ENCODE measurements at regions not wholly inside any gene's neighbourhood (a gene's known extent, or its start where the extent isn't known, plus 50 kb on each side); places are given as distances from the start of the nearest gene placed in this dataset.

- TF ChIP-seq ARNTL (CRISPR knock-in tag; IDR thresholded peaks at IDR 0.05; ENCODE audit: borderline replicate concordance, low read depth) (no peak), ISL1 (CRISPR knock-in tag; IDR thresholded peaks at IDR 0.05) (no peak), SNAI2 (CRISPR knock-in tag; IDR thresholded peaks at IDR 0.05) (no peak), TSHZ2 (CRISPR knock-in tag; IDR thresholded peaks at IDR 0.05) (no peak), ZNF8 (CRISPR knock-in tag; IDR thresholded peaks at IDR 0.05) (no peak), TCF4 (CRISPR knock-in tag; IDR thresholded peaks at IDR 0.05; ENCODE audit: borderline replicate concordance) (no peak)
- ATAC-seq: no peak
Measured at GRCh38 chr14:26121181-26121580, 476.7 kb downstream of the NOVA1 start.

- TF ChIP-seq GLIS3 (CRISPR knock-in tag; IDR thresholded peaks at IDR 0.05) (no peak), RARB (CRISPR knock-in tag; IDR thresholded peaks at IDR 0.05) (no peak), ISL1 (CRISPR knock-in tag; IDR thresholded peaks at IDR 0.05) (no peak), TSHZ2 (CRISPR knock-in tag; IDR thresholded peaks at IDR 0.05) (no peak), CSDC2 (CRISPR knock-in tag; IDR thresholded peaks at IDR 0.05) (no peak), ARNTL (CRISPR knock-in tag; IDR thresholded peaks at IDR 0.05; ENCODE audit: borderline replicate concordance, low read depth) (no peak), POU6F1 (CRISPR knock-in tag; IDR thresholded peaks at IDR 0.05; ENCODE audit: borderline replicate concordance, low read depth) (no peak), ZNF70 (CRISPR knock-in tag; IDR thresholded peaks at IDR 0.05) (no peak), PATZ1 (CRISPR knock-in tag; IDR thresholded peaks at IDR 0.05; ENCODE audit: borderline replicate concordance) (no peak), ZNF565 (CRISPR knock-in tag; conservative IDR thresholded peaks at IDR 0.05; ENCODE audit: low read depth) (no peak), TOX (CRISPR knock-in tag; IDR thresholded peaks at IDR 0.05; ENCODE audit: borderline replicate concordance) (no peak), ZFP30 (CRISPR knock-in tag; IDR thresholded peaks at IDR 0.05) (no peak), OSR1 (CRISPR knock-in tag; IDR thresholded peaks at IDR 0.05) (no peak), ZFP3 (CRISPR knock-in tag; IDR thresholded peaks at IDR 0.05) (no peak), SNAI2 (CRISPR knock-in tag; IDR thresholded peaks at IDR 0.05) (no peak), BACH2 (CRISPR knock-in tag; IDR thresholded peaks at IDR 0.05; ENCODE audit: borderline replicate concordance) (no peak), PPARA (CRISPR knock-in tag; IDR thresholded peaks at IDR 0.05; ENCODE audit: borderline replicate concordance) (no peak), CREB5 (CRISPR knock-in tag; IDR thresholded peaks at IDR 0.05; ENCODE audit: low read depth) (no peak)
- ATAC-seq: no peak
Measured at GRCh38 chr14:26113911-26114640, 483.8 kb downstream of the NOVA1 start.
